Lower leg skin (tissue), 3 donors: ENCODE measurements at regions not wholly inside any gene's neighbourhood (a gene's known extent, or its start where the extent isn't known, plus 50 kb on each side); places are given as distances from the start of the nearest gene placed in this dataset.

Experiments
- POLR2A ChIP-seq, 2 donors: fragments of 450-650 bp; IDR thresholded peaks; one replicate each; pipeline ENCODE4 v1.6.1; 2016 to 2017; ENCODE audit warnings: antibody characterized with exemption in 2 of 2, mild to moderate bottlenecking in 1 of 2, moderate library complexity in 1 of 2
- TF ChIP-seq, protein P1 (sequence below), 3 donors: fragments of 450-650 bp; IDR thresholded peaks; one replicate each; pipeline ENCODE4 v1.5.1; 2016; ENCODE audit warnings: antibody characterized with exemption in 3 of 3, mild to moderate bottlenecking in 3 of 3, moderate library complexity in 2 of 3

DNA sequence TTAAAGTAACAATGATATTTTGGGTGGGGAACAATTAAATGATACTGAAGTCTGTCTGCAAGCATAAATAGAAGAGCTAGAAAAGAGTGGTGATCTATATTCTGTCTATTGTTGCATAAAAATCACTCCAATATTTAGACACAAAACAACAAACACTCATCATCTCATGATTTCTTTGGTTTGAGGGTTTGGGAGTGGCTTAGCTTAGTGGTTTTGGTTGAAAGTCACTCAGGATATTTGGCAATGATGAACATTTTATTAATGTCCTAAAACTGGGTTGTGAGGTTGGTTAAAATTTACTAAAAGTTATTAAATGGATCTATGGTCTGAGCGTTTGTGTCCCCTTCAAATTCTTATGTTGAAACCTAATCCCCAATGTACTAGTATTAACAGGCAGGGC is 54.7 kb upstream of the EGFR start:
- TF ChIP-seq, protein P1, sequence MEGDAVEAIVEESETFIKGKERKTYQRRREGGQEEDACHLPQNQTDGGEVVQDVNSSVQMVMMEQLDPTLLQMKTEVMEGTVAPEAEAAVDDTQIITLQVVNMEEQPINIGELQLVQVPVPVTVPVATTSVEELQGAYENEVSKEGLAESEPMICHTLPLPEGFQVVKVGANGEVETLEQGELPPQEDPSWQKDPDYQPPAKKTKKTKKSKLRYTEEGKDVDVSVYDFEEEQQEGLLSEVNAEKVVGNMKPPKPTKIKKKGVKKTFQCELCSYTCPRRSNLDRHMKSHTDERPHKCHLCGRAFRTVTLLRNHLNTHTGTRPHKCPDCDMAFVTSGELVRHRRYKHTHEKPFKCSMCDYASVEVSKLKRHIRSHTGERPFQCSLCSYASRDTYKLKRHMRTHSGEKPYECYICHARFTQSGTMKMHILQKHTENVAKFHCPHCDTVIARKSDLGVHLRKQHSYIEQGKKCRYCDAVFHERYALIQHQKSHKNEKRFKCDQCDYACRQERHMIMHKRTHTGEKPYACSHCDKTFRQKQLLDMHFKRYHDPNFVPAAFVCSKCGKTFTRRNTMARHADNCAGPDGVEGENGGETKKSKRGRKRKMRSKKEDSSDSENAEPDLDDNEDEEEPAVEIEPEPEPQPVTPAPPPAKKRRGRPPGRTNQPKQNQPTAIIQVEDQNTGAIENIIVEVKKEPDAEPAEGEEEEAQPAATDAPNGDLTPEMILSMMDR (IDR thresholded peaks at IDR 0.05) = no peak
- no peak for TF ChIP-seq POLR2A (IDR thresholded peaks at IDR 0.05)
